ENCODE measurements at regions not wholly inside any gene's neighbourhood (a gene's known extent, or its start where the extent isn't known, plus 50 kb on each side); places are given as distances from the start of the nearest gene placed in this dataset.

DNA sequence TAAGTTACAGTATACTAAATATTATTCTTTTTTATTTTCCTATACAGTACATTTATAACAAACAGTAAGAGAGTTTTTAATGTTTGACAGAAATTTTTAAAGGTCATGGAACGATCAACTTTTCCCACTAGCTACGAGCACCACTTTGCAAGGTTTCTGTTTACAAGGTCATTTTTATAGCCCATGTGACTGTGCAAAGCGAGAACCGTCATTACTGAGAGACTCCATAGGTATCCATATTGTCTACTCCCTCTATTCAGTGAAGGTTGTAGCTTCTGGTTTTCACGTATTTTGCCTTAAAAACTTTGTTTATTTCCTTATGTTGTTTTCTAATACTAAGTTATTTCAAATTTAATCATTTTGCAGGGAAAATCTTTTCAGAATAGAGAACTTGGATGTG is 186.3 kb upstream of the RGMB start (continued):
- TF ChIP-seq, protein P1, sequence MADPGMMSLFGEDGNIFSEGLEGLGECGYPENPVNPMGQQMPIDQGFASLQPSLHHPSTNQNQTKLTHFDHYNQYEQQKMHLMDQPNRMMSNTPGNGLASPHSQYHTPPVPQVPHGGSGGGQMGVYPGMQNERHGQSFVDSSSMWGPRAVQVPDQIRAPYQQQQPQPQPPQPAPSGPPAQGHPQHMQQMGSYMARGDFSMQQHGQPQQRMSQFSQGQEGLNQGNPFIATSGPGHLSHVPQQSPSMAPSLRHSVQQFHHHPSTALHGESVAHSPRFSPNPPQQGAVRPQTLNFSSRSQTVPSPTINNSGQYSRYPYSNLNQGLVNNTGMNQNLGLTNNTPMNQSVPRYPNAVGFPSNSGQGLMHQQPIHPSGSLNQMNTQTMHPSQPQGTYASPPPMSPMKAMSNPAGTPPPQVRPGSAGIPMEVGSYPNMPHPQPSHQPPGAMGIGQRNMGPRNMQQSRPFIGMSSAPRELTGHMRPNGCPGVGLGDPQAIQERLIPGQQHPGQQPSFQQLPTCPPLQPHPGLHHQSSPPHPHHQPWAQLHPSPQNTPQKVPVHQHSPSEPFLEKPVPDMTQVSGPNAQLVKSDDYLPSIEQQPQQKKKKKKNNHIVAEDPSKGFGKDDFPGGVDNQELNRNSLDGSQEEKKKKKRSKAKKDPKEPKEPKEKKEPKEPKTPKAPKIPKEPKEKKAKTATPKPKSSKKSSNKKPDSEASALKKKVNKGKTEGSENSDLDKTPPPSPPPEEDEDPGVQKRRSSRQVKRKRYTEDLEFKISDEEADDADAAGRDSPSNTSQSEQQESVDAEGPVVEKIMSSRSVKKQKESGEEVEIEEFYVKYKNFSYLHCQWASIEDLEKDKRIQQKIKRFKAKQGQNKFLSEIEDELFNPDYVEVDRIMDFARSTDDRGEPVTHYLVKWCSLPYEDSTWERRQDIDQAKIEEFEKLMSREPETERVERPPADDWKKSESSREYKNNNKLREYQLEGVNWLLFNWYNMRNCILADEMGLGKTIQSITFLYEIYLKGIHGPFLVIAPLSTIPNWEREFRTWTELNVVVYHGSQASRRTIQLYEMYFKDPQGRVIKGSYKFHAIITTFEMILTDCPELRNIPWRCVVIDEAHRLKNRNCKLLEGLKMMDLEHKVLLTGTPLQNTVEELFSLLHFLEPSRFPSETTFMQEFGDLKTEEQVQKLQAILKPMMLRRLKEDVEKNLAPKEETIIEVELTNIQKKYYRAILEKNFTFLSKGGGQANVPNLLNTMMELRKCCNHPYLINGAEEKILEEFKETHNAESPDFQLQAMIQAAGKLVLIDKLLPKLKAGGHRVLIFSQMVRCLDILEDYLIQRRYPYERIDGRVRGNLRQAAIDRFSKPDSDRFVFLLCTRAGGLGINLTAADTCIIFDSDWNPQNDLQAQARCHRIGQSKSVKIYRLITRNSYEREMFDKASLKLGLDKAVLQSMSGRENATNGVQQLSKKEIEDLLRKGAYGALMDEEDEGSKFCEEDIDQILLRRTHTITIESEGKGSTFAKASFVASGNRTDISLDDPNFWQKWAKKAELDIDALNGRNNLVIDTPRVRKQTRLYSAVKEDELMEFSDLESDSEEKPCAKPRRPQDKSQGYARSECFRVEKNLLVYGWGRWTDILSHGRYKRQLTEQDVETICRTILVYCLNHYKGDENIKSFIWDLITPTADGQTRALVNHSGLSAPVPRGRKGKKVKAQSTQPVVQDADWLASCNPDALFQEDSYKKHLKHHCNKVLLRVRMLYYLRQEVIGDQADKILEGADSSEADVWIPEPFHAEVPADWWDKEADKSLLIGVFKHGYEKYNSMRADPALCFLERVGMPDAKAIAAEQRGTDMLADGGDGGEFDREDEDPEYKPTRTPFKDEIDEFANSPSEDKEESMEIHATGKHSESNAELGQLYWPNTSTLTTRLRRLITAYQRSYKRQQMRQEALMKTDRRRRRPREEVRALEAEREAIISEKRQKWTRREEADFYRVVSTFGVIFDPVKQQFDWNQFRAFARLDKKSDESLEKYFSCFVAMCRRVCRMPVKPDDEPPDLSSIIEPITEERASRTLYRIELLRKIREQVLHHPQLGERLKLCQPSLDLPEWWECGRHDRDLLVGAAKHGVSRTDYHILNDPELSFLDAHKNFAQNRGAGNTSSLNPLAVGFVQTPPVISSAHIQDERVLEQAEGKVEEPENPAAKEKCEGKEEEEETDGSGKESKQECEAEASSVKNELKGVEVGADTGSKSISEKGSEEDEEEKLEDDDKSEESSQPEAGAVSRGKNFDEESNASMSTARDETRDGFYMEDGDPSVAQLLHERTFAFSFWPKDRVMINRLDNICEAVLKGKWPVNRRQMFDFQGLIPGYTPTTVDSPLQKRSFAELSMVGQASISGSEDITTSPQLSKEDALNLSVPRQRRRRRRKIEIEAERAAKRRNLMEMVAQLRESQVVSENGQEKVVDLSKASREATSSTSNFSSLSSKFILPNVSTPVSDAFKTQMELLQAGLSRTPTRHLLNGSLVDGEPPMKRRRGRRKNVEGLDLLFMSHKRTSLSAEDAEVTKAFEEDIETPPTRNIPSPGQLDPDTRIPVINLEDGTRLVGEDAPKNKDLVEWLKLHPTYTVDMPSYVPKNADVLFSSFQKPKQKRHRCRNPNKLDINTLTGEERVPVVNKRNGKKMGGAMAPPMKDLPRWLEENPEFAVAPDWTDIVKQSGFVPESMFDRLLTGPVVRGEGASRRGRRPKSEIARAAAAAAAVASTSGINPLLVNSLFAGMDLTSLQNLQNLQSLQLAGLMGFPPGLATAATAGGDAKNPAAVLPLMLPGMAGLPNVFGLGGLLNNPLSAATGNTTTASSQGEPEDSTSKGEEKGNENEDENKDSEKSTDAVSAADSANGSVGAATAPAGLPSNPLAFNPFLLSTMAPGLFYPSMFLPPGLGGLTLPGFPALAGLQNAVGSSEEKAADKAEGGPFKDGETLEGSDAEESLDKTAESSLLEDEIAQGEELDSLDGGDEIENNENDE (IDR thresholded peaks at IDR 0.05; ENCODE audit: insufficient replicate concordance, low read length), result no peak
- TF ChIP-seq EP300 (IDR thresholded peaks at IDR 0.05; ENCODE audit: borderline replicate concordance in 1 of 2, low read depth in 2 of 2, low read length in 2 of 2) (no peak), JUND (IDR thresholded peaks at IDR 0.05; ENCODE audit: low read length) (no peak), BCL11A (IDR thresholded peaks at IDR 0.05; ENCODE audit: low read depth in 2 of 2, low read length in 2 of 2) (no peak), SIN3A (conservative IDR thresholded peaks at IDR 0.05 in 1 of 2, IDR thresholded peaks at IDR 0.05 in 1 of 2; ENCODE audit: low read depth in 1 of 2, low read length in 2 of 2) (no peak)

Measured in H1 (cell line).